CD14-positive monocyte (primary cell): ENCODE measurements at regions not wholly inside any gene's neighbourhood (a gene's known extent, or its start where the extent isn't known, plus 50 kb on each side); places are given as distances from the start of the nearest gene placed in this dataset.
A peak's percentile ranks its signal among the peaks of the same experiment; 100 is the strongest.

ENCODE experiments used
- DNase-seq, 3 donors: peaks; one replicate each; pipeline ENCODE4 v3.0.0-alpha.2; 2011 to 2022
- H2AFZ ChIP-seq: 2 replicates; pipeline ENCODE4 v1.6.0; 2012; ENCODE audit warnings: mild to moderate bottlenecking, low read depth, low read length, inconsistent platforms; ENCODE audit not compliant: insufficient read depth, poor library complexity, severe bottlenecking
- H3K27ac ChIP-seq, 2 donors: 1 replicate in 1 of 2; 2 replicates in 1 of 2; pipeline ENCODE4 v1.5.1; 2012 to 2013; ENCODE audit warnings: low read length in 2 of 2, control low read depth in 1 of 2, inconsistent platforms in 1 of 2, low read depth in 1 of 2, mild to moderate bottlenecking in 1 of 2
- H3K27me3 ChIP-seq, 2 donors: one replicate each; pipeline versions ENCODE4 v1.6.0 to v1.6.1; 2011 to 2013; ENCODE audit warnings: low read length in 2 of 2; ENCODE audit not compliant: control insufficient read depth in 2 of 2, insufficient read depth in 2 of 2
- H3K36me3 ChIP-seq, 2 donors: replicated peaks in 1 of 2; 1 replicate in 1 of 2; 2 replicates in 1 of 2; pipeline versions ENCODE4 v1.5.1 to v1.6.1; 2012 to 2013; ENCODE audit warnings: low read length in 2 of 2, control low read depth in 1 of 2, inconsistent platforms in 1 of 2, mild to moderate bottlenecking in 1 of 2; ENCODE audit not compliant: insufficient read depth in 2 of 2, control insufficient read depth in 1 of 2
- H3K4me1 ChIP-seq, 2 donors: 1 replicate in 1 of 2; 2 replicates in 1 of 2; pipeline versions ENCODE4 v1.5.1 to v1.6.1; 2012 to 2013; ENCODE audit warnings: low read length in 2 of 2, control low read depth in 1 of 2, inconsistent platforms in 1 of 2, mild to moderate bottlenecking in 1 of 2, moderate library complexity in 1 of 2; ENCODE audit not compliant: insufficient read depth in 2 of 2, control insufficient read depth in 1 of 2
- H3K4me2 ChIP-seq: replicated peaks from 2 replicates; pipeline ENCODE3; 2012; ENCODE audit warnings: low read length, moderate library complexity, mild to moderate bottlenecking; ENCODE audit not compliant: poor library complexity, severe bottlenecking; ENCODE audit errors: extremely low read depth
- H3K4me3 ChIP-seq, 3 experiments: fragments of 200-600 bp in 1 of 3; sonication (generic) in 1 of 3; replicated peaks in 1 of 3; 1 replicate in 2 of 3; 2 replicates in 1 of 3; pipeline ENCODE4 v1.5.1; 2011 to 2013; ENCODE audit warnings: low read length in 3 of 3, mild to moderate bottlenecking in 3 of 3, control low read depth in 2 of 3, low read depth in 2 of 3, inconsistent platforms in 1 of 3, moderate library complexity in 1 of 3
- H3K79me2 ChIP-seq: 2 replicates; pipeline ENCODE4 v1.6.0; 2012; ENCODE audit warnings: mild to moderate bottlenecking, control low read depth, inconsistent platforms, low read length, moderate library complexity; ENCODE audit not compliant: insufficient read depth
- H3K9ac ChIP-seq: 2 replicates; pipeline ENCODE4 v1.6.0; 2017; ENCODE audit warnings: low read length, mild to moderate bottlenecking; ENCODE audit not compliant: insufficient read depth, poor library complexity, severe bottlenecking
- H3K9me3 ChIP-seq, 2 donors: replicated peaks in 1 of 2; 1 replicate in 1 of 2; 2 replicates in 1 of 2; pipeline versions ENCODE4 v1.5.1 to v1.6.1; 2012 to 2013; ENCODE audit warnings: low read length in 2 of 2, control low read depth in 1 of 2; ENCODE audit not compliant: control insufficient read depth in 1 of 2, insufficient read depth in 1 of 2
- H4K20me1 ChIP-seq: 2 replicates; pipeline ENCODE4 v1.6.0; 2012; ENCODE audit warnings: mild to moderate bottlenecking, low read length, control low read depth, moderate library complexity; ENCODE audit not compliant: insufficient read depth
- H3K27ac Mint-ChIP-seq, 7 donors: one replicate each; pipeline ENCODE4 v1.8.0; 2020; ENCODE audit warnings: mild to moderate bottlenecking in 7 of 7, mixed read lengths in 7 of 7, moderate library complexity in 6 of 7, inconsistent platforms in 2 of 7
- H3K27me3 Mint-ChIP-seq, 3 donors: one replicate each; pipeline ENCODE4 v1.8.0; 2021 to 2022; ENCODE audit warnings: low read depth in 3 of 3, mild to moderate bottlenecking in 3 of 3, mixed read lengths in 3 of 3, moderate library complexity in 3 of 3, inconsistent platforms in 1 of 3
- H3K36me3 Mint-ChIP-seq, 2 donors: one replicate each; pipeline ENCODE4 v1.8.0; 2020; ENCODE audit warnings: mixed read lengths in 2 of 2, inconsistent platforms in 1 of 2, mild to moderate bottlenecking in 1 of 2
- H3K4me1 Mint-ChIP-seq: one replicate; pipeline ENCODE4 v1.8.0; 2020; ENCODE audit warnings: mild to moderate bottlenecking, mixed read lengths
- H3K4me3 Mint-ChIP-seq, 2 donors: one replicate each; pipeline ENCODE4 v1.8.0; 2020; ENCODE audit warnings: mild to moderate bottlenecking in 2 of 2, mixed read lengths in 2 of 2, moderate library complexity in 1 of 2
- H3K9me3 Mint-ChIP-seq, 7 donors: one replicate each; pipeline ENCODE4 v1.8.0; 2020 to 2022; ENCODE audit warnings: mixed read lengths in 7 of 7, mild to moderate bottlenecking in 6 of 7, moderate library complexity in 6 of 7, inconsistent platforms in 2 of 7
- WGBS: methylation state at CpG from one replicate; pipeline ENCODE4 v1.1.5; 2013; ENCODE audit warnings: missing lambda C conversion rate; ENCODE audit not compliant: insufficient coverage; 5-methylcytosine and 5-hydroxymethylcytosine counted together
- intact Hi-C, 2 donors: fragments of 100-400 bp; cut with micrococcal nuclease; formaldehyde crosslinking; loops; one replicate each; pipeline versions ENCODE4 v1.15.0 to v1.15.1; 2023
- TF ChIP-seq, protein P1 (sequence below): fragments of 200-600 bp; IDR thresholded peaks from one replicate; pipeline ENCODE4 v1.8.0; 2022; ENCODE audit warnings: antibody characterized with exemption, mild to moderate bottlenecking

DNA sequence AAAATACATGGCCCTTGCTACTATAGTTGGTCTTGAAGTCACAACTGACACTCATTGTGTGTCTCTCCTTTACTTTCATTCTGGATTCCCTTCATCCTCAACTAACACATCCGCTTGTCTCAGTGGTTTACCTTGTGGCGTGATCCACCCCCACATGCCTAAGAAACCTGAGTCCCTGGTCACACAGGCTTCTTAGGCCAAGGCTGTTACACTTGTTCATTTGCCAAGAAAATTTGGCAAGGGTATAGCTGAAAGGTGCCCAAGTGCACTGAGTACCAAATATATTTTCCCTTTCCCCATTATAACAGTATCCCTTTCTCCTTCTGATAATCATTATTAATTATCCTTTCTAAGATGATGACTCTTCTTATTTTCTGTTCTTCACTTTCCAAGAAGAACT is 207.6 kb upstream of the STAC start:
- Histone ChIP-seq H3K4me1 (no peaks in the 10 kb centered on the region), H3K36me3 (no peaks in the 10 kb centered on the region), H3K4me2 (no peak overlapping the region), H3K27me3 (no peaks in the 10 kb centered on the region), H3K79me2 (no peaks in the 10 kb centered on the region), H3K27ac (no peak overlapping the region), H3K9ac (no peak overlapping the region), H3K9me3 (peaks cover 0 to 7% of the 10 kb centered on the region in 2 donors), H3K4me3 (no peak overlapping the region), H4K20me1 (no peaks in the 10 kb centered on the region), H2AFZ (no peak overlapping the region)
- TF ChIP-seq, protein P1, sequence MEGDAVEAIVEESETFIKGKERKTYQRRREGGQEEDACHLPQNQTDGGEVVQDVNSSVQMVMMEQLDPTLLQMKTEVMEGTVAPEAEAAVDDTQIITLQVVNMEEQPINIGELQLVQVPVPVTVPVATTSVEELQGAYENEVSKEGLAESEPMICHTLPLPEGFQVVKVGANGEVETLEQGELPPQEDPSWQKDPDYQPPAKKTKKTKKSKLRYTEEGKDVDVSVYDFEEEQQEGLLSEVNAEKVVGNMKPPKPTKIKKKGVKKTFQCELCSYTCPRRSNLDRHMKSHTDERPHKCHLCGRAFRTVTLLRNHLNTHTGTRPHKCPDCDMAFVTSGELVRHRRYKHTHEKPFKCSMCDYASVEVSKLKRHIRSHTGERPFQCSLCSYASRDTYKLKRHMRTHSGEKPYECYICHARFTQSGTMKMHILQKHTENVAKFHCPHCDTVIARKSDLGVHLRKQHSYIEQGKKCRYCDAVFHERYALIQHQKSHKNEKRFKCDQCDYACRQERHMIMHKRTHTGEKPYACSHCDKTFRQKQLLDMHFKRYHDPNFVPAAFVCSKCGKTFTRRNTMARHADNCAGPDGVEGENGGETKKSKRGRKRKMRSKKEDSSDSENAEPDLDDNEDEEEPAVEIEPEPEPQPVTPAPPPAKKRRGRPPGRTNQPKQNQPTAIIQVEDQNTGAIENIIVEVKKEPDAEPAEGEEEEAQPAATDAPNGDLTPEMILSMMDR = no peak
- no peak overlapping the region for H3K4me3 Mint-ChIP-seq
- DNase-seq = no peak
- intact Hi-C loops = no loop called here
- peaks cover 0 to 2% (median 0%) of the 10 kb centered on the region in 3 donors for H3K27me3 Mint-ChIP-seq
- H3K9me3 Mint-ChIP-seq = peaks cover 0 to 10% (median 2%) of the 10 kb centered on the region in 7 donors
- no peaks in the 10 kb centered on the region for H3K36me3 Mint-ChIP-seq
- H3K27ac Mint-ChIP-seq = no peak overlapping the region
- 94% methylated on average over 2 of the region's 2 CpGs for WGBS
- no peaks in the 10 kb centered on the region for H3K4me1 Mint-ChIP-seq

DNA sequence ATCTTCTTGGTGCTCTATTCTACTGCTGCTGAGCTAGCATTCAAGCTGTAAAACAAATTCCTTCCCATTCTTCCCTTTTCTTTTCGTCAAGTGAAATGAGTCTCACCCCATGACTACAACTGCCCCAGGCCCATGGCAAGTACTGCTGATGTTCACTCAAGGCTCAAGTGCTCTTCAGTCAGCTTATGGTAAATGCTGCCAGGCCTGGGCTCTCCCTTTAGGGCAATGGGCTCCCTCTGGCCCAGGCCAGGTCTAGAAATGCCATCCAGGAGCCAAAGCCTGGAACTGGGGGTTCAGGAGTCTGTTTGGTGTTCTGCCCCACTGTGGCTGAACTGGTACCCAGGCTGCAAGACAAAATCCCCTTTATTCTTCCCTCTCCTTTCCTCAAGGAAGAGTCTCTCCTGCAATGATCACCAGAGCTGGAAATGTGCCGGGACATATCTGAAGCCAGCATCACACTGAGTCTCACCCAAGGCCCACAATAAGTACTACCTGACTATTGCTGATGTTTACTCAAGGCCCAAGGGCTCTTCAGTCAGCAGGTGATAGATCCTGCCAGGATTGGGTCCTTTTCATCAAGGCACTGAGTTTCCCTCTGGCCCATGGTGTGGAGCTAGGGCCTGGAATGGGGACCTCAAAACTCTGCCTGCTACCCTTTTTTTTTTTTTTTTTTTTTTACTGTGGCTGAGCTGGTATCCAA is 205.0 kb upstream of the STAC start:
- no peaks in the 10 kb centered on the region for H3K79me2 ChIP-seq

More for the DNA sequence above, 205.0 kb upstream of the STAC start:
- Histone ChIP-seq H3K36me3 (no peaks in the 10 kb centered on the region), H3K9ac (no peak overlapping the region), H4K20me1 (no peaks in the 10 kb centered on the region), H3K4me2 (no peak overlapping the region), H3K4me1 (no peaks in the 10 kb centered on the region), H3K27me3 (no peaks in the 10 kb centered on the region), H3K27ac (no peak overlapping the region), H2AFZ (no peak overlapping the region), H3K9me3 (peaks cover 0 to under 1% of the 10 kb centered on the region in 2 donors), H3K4me3 (no peak overlapping the region)
- Mint-ChIP-seq H3K27me3 (peaks cover 0 to 2% (median 0%) of the 10 kb centered on the region in 3 donors), H3K4me3 (no peak overlapping the region), H3K36me3 (no peaks in the 10 kb centered on the region), H3K4me1 (no peaks in the 10 kb centered on the region), H3K27ac (peak overlapping the region in 1 of 7 donors; percentile 2), H3K9me3 (peaks cover 0 to 10% (median 2%) of the 10 kb centered on the region in 7 donors)
- DNase-seq = no peak
- intact Hi-C loops = no loop called here
- TF ChIP-seq, protein P1 = no peak
- WGBS = 95% methylated on average over 2 of the region's 2 CpGs
